IgD-negative memory B cell (primary cell): ENCODE measurements at regions not wholly inside any gene's neighbourhood (a gene's known extent, or its start where the extent isn't known, plus 50 kb on each side); places are given as distances from the start of the nearest gene placed in this dataset.

Experiments used
- H3K27ac Mint-ChIP-seq, 3 donors: one replicate each; pipeline ENCODE4 v1.8.0; 2020 to 2022; ENCODE audit warnings: mild to moderate bottlenecking in 3 of 3, mixed read lengths in 3 of 3, moderate library complexity in 1 of 3
- H3K27me3 Mint-ChIP-seq: one replicate; pipeline ENCODE4 v1.8.0; 2021; ENCODE audit warnings: mixed read lengths
- H3K36me3 Mint-ChIP-seq: one replicate; pipeline ENCODE4 v1.8.0; 2020; ENCODE audit warnings: mild to moderate bottlenecking, mixed read lengths
- H3K4me1 Mint-ChIP-seq, 3 donors: one replicate each; pipeline ENCODE4 v1.8.0; 2020 to 2022; ENCODE audit warnings: mixed read lengths in 3 of 3, mild to moderate bottlenecking in 1 of 3
- H3K4me3 Mint-ChIP-seq, 4 donors: one replicate each; pipeline ENCODE4 v1.8.0; 2020 to 2022; ENCODE audit warnings: mild to moderate bottlenecking in 4 of 4, mixed read lengths in 4 of 4, moderate library complexity in 3 of 4
- H3K9me3 Mint-ChIP-seq, 3 donors: one replicate each; pipeline ENCODE4 v1.8.0; 2020 to 2021; ENCODE audit warnings: mixed read lengths in 3 of 3, mild to moderate bottlenecking in 1 of 3

DNA sequence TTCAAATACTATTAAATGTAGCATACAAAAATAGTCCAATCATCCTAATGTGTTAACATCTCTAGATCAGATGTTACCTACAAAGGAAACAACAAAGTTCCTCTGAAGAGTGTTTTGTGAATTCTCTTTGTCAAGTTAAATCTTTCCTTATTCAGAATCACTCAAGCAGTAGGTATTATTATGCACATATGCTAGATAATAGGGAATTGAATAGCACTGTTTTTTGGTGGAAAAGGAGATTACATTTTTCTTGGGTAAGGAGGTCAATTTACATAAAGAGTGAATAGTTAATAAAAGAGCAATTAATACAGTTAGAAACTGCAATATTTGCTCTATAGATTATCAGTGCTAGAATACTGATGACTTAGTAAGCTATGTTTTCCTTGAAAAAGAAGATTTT is 130.7 kb downstream of the BTC start:
- no peaks in the 10 kb centered on the region for H3K36me3 Mint-ChIP-seq

DNA sequence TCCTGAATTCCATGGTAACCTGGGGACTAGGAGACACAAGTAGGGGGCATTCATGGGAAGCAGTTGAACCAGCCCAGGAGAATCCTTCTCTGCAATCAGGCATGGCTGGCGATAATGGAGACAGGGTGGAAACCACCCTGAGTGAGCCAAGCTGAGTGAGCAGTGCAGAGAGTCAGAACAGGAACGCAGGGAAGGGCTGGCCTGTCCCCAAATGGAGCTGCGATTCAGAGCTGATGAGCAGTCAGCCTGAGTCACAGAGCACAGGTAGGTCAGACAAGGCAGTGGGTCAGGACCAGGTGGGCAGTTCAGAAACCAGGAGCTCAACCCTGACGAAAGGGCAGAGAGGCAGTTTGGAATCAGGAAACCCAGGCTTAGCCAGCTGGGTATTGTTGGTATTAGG is 129.0 kb downstream of the BTC start:
- Mint-ChIP-seq H3K36me3 (no peaks in the 10 kb centered on the region), H3K4me1 (no peaks in the 10 kb centered on the region), H3K9me3 (no peaks in the 10 kb centered on the region), H3K27me3 (peaks cover 10% of the 10 kb centered on the region), H3K27ac (no peak overlapping the region), H3K4me3 (no peak overlapping the region)

More for the DNA sequence above, 130.7 kb downstream of the BTC start:
- Mint-ChIP-seq H3K27ac (no peak overlapping the region), H3K4me3 (no peak overlapping the region), H3K27me3 (peaks cover 8% of the 10 kb centered on the region), H3K4me1 (no peaks in the 10 kb centered on the region), H3K9me3 (no peaks in the 10 kb centered on the region)

GRCh38 chr4:74665876-74666275 is 128.4 kb downstream of the BTC start:
- Mint-ChIP-seq H3K36me3 (no peaks in the 10 kb centered on the region), H3K27ac (no peak overlapping the region), H3K27me3 (peaks cover 10% of the 10 kb centered on the region), H3K4me1 (no peaks in the 10 kb centered on the region), H3K4me3 (no peak overlapping the region), H3K9me3 (no peaks in the 10 kb centered on the region)

- H3K27me3 Mint-ChIP-seq = peaks cover 11% of the 10 kb centered on the region
- H3K9me3 Mint-ChIP-seq = no peaks in the 10 kb centered on the region
- H3K36me3 Mint-ChIP-seq = no peaks in the 10 kb centered on the region
- H3K4me1 Mint-ChIP-seq = no peaks in the 10 kb centered on the region
- no peak overlapping the region for H3K4me3 Mint-ChIP-seq
- H3K27ac Mint-ChIP-seq = no peak overlapping the region
Observed at GRCh38 chr4:74667438-74667837, 126.9 kb downstream of the BTC start.

DNA sequence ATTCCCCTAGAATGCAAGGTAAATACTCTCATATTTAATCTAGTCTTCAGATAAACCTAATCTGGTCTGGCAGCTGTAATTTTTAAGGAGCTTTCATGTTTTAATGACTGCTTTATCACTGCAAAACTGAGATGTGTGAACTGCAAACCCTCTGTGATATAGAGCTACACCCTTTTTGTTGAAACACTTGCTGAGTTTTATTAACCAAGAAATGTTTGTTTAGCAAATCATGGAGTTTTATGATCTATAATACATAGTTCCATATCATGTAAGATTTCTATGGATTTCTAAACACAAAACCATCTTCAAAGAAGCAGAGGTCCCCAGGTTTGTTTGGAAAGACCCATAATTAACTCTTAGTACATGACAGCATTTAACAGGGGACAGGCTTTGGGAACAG is 126.4 kb downstream of the BTC start:
- Mint-ChIP-seq H3K36me3 (no peaks in the 10 kb centered on the region), H3K27ac (no peak overlapping the region), H3K4me3 (no peak overlapping the region), H3K27me3 (peaks cover 11% of the 10 kb centered on the region), H3K4me1 (no peaks in the 10 kb centered on the region), H3K9me3 (no peaks in the 10 kb centered on the region)

DNA sequence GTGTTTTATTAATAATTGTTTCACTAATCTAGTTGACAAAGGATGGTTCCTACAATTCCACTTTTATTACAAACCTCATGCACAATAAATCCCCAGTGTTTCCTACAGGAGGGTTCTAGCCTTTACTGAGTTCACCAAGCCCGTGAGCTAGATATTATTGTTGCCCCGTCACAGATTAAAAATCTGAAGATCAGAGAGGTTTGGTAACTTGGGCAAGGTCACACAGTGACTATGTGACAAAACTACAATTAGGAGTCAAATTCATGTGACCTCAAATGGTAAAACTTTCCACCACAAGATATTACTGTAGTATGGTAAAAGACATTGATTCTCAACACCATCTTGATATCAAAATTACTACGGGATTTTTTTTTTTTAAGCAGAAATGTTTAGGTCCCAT is 124.6 kb downstream of the BTC start:
- Mint-ChIP-seq H3K4me1 (no peaks in the 10 kb centered on the region), H3K9me3 (no peaks in the 10 kb centered on the region), H3K27me3 (peaks cover 3% of the 10 kb centered on the region), H3K4me3 (no peak overlapping the region), H3K36me3 (no peaks in the 10 kb centered on the region), H3K27ac (no peak overlapping the region)

GRCh38 chr4:74670583-74670982 is 123.7 kb downstream of the BTC start:
- Mint-ChIP-seq H3K27ac (no peak overlapping the region), H3K4me3 (no peak overlapping the region), H3K4me1 (peaks cover 0 to 1% (median 0%) of the 10 kb centered on the region in 3 donors), H3K36me3 (no peaks in the 10 kb centered on the region), H3K27me3 (peaks cover 5% of the 10 kb centered on the region), H3K9me3 (no peaks in the 10 kb centered on the region)

GRCh38 chr4:74671080-74671698 is 123.1 kb downstream of the BTC start:
- H3K27ac Mint-ChIP-seq = no peak overlapping the region
- H3K4me3 Mint-ChIP-seq = no peak overlapping the region
- no peaks in the 10 kb centered on the region for H3K36me3 Mint-ChIP-seq
- peaks cover 5% of the 10 kb centered on the region for H3K27me3 Mint-ChIP-seq
- H3K9me3 Mint-ChIP-seq = no peaks in the 10 kb centered on the region
- H3K4me1 Mint-ChIP-seq = peaks cover 0 to 3% (median 0%) of the 10 kb centered on the region in 3 donors

GRCh38 chr4:74674750-74675149 is 119.6 kb downstream of the BTC start:
- Mint-ChIP-seq H3K27me3 (peaks cover 3% of the 10 kb centered on the region), H3K36me3 (no peaks in the 10 kb centered on the region), H3K4me3 (no peak overlapping the region), H3K9me3 (peaks cover 0 to under 1% (median 0%) of the 10 kb centered on the region in 3 donors), H3K4me1 (peaks cover 0 to 3% (median 0%) of the 10 kb centered on the region in 3 donors), H3K27ac (no peak overlapping the region)

DNA sequence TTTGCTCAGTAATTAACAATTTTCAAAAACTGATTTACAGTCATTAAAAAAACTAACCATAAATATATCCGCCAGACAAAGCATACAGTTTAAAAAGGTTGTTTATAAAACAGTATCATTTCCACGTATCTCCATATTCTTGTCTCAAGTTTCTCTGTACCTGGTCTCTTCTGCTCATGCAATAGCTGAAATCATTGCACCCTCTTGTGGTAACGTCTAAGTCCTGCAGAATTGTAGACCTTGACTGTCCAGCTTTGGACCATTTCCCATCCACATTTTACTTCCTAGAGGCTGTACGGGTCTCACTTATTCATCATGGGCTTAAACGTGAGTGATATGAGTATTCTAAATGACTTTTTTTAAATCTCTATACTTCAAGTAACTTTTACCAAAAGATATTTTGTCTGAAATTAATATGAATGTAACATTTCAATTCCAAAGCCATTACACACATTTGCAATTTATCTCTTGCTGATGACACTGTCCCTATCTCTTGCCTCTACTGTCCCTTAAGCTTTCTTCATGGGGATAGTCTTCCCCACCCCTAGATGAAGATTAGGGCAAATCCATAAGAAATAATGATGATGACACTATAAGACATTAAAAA is 118.5 kb downstream of the BTC start:
- Mint-ChIP-seq H3K36me3 (no peaks in the 10 kb centered on the region), H3K27me3 (peaks cover 5% of the 10 kb centered on the region), H3K4me1 (peaks cover 0 to 3% (median 0%) of the 10 kb centered on the region in 3 donors), H3K4me3 (no peak overlapping the region), H3K9me3 (peaks cover 0 to 10% (median 0%) of the 10 kb centered on the region in 3 donors), H3K27ac (no peak overlapping the region)

DNA sequence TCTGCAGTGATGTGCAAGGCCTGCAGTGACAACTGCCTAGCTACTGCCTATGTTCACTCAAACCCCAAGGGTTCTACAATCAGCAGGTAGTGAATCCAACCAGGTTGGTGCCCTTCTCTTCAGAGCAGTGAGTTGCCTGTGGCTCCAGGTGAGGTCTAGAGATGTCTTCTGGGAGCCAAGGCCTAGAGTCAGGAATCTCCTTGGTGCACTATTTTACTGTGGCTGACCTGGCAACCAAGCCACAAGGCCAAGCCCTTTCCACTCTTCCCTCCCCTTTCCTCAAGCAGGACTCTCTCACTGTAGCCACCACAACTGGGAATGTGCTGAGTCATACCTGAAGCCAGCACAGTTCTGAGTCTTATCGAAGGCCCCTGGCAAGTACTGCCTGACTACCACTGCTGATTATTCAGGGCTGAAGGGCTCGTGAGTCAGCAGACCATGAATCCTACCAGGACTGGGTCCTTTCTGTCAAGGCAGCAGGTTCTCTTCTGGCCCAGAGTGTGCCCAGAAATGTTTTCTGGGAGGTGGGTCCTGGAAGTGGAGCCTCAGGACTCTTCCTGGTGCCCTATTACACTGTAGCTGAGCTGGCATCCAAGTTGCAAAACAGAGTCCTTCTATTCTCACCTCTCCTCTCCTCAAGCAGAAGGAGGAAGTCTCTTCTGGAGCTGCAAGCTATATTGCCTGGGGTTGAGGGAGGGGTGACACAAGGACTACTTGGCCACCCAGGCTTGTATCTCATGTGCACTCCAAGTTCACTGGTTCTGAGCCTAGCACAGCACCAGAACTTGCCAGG is 111.6 kb downstream of the BTC start:
- H3K4me1 Mint-ChIP-seq = no peaks in the 10 kb centered on the region
- peaks cover 4% of the 10 kb centered on the region for H3K27me3 Mint-ChIP-seq
- peaks cover 0 to 12% (median 0%) of the 10 kb centered on the region in 3 donors for H3K9me3 Mint-ChIP-seq
- H3K27ac Mint-ChIP-seq = no peak overlapping the region
- peaks cover 4% of the 10 kb centered on the region for H3K36me3 Mint-ChIP-seq
- H3K4me3 Mint-ChIP-seq = no peak overlapping the region

DNA sequence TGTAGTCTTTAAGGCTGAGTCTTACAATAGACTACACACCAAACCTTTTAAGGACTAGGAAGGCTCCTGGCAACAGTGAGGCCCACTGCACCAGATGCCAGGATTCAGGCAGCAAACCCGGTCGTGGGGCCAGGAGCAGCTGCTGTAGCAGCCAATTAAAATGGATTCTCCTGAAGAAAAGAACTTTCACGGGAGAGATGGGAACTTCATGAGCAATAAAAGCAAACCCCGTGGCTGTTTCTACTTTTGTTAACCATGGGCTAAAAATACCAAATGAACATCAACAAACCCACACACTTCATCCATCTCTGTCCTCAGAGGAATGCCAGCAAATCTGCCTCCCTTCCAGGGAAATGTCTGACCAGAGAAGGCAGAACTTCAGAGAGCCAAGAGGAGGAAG is 101.4 kb downstream of the BTC start:
- H3K4me1 Mint-ChIP-seq = no peaks in the 10 kb centered on the region
- no peak overlapping the region for H3K27ac Mint-ChIP-seq
- no peaks in the 10 kb centered on the region for H3K36me3 Mint-ChIP-seq
- peaks cover 10% of the 10 kb centered on the region for H3K27me3 Mint-ChIP-seq
- H3K9me3 Mint-ChIP-seq = no peaks in the 10 kb centered on the region
- H3K4me3 Mint-ChIP-seq = no peak overlapping the region
